Activated T-cell treated with anti-CD3 and anti-CD28 coated beads for 4 hours (primary cell): ENCODE measurements at regions not wholly inside any gene's neighbourhood (a gene's known extent, or its start where the extent isn't known, plus 50 kb on each side); places are given as distances from the start of the nearest gene placed in this dataset.

Experiments used
- DNase-seq: peaks from one replicate; pipeline ENCODE4 v3.0.0-alpha.2; 2020

GRCh38 chr4:27272217-27272616, 411.6 kb downstream of the STIM2 start:
- no peak for DNase-seq

GRCh38 chr4:27276307-27277073, 415.8 kb downstream of the STIM2 start:
- no peak for DNase-seq

GRCh38 chr4:27278615-27279375, 418.2 kb downstream of the STIM2 start:
- no peak for DNase-seq

GRCh38 chr4:27288496-27288895, 427.9 kb downstream of the STIM2 start:
- no peak for DNase-seq

- DNase-seq = no peak
These were observed 429.1 kb downstream of the STIM2 start for GRCh38 chr4:27289704-27290103.

GRCh38 chr4:27293831-27294230, 433.2 kb downstream of the STIM2 start:
- no peak for DNase-seq

- DNase-seq = no peak
These were observed 444.1 kb downstream of the STIM2 start for GRCh38 chr4:27304751-27305150.

- no peak for DNase-seq
These were observed 444.6 kb downstream of the STIM2 start for GRCh38 chr4:27305246-27305645.

GRCh38 chr4:27308379-27308778, 447.7 kb downstream of the STIM2 start:
- DNase-seq = no peak

GRCh38 chr4:27315625-27316024, 455.0 kb downstream of the STIM2 start:
- DNase-seq = no peak

- no peak for DNase-seq
These were observed 455.5 kb downstream of the STIM2 start for GRCh38 chr4:27316176-27316575.

GRCh38 chr4:27318740-27319139, 458.1 kb downstream of the STIM2 start:
- no peak for DNase-seq

GRCh38 chr4:27326991-27327390, 466.4 kb downstream of the STIM2 start:
- DNase-seq = no peak

GRCh38 chr4:27327421-27328181, 467.0 kb downstream of the STIM2 start:
- no peak for DNase-seq

- DNase-seq = no peak
These were observed 477.9 kb downstream of the STIM2 start for GRCh38 chr4:27338530-27338929.

- DNase-seq = no peak
These were observed 482.8 kb downstream of the STIM2 start for GRCh38 chr4:27343411-27343810.

GRCh38 chr4:27350161-27350560, 489.5 kb downstream of the STIM2 start:
- no peak for DNase-seq

- no peak for DNase-seq
These were observed 496.6 kb downstream of the STIM2 start for GRCh38 chr4:27357283-27357682.

- DNase-seq = no peak
These were observed 497.6 kb downstream of the STIM2 start for GRCh38 chr4:27358269-27358668.

- no peak for DNase-seq
These were observed 499.5 kb downstream of the STIM2 start for GRCh38 chr4:27360131-27360530.

GRCh38 chr4:27360790-27361267, 500.2 kb downstream of the STIM2 start:
- DNase-seq = no peak

- no peak for DNase-seq
These were observed 503.9 kb downstream of the STIM2 start for GRCh38 chr4:27364509-27364908.

- DNase-seq = no peak
These were observed 505.6 kb downstream of the STIM2 start for GRCh38 chr4:27366104-27366823.
